ENCODE measurements at regions not wholly inside any gene's neighbourhood (a gene's known extent, or its start where the extent isn't known, plus 50 kb on each side); places are given as distances from the start of the nearest gene placed in this dataset.

- Histone ChIP-seq H3K4me1 (no peaks in the 10 kb centered on the region), H3K27me3 (no peaks in the 10 kb centered on the region), H3K36me3 (no peaks in the 10 kb centered on the region), H3K4me3 (no peak overlapping the region), H3K9me3 (no peaks in the 10 kb centered on the region), H3K27ac (no peak overlapping the region)
- intact Hi-C loops (cut with DNase I; ENCODE audit: low total_unique reads) = no loop called here
- TF ChIP-seq, protein P1, sequence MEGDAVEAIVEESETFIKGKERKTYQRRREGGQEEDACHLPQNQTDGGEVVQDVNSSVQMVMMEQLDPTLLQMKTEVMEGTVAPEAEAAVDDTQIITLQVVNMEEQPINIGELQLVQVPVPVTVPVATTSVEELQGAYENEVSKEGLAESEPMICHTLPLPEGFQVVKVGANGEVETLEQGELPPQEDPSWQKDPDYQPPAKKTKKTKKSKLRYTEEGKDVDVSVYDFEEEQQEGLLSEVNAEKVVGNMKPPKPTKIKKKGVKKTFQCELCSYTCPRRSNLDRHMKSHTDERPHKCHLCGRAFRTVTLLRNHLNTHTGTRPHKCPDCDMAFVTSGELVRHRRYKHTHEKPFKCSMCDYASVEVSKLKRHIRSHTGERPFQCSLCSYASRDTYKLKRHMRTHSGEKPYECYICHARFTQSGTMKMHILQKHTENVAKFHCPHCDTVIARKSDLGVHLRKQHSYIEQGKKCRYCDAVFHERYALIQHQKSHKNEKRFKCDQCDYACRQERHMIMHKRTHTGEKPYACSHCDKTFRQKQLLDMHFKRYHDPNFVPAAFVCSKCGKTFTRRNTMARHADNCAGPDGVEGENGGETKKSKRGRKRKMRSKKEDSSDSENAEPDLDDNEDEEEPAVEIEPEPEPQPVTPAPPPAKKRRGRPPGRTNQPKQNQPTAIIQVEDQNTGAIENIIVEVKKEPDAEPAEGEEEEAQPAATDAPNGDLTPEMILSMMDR (IDR thresholded peaks at IDR 0.05) = no peak
- DNase-seq = no peak
Observed at GRCh38 chr12:30457621-30458289, 237.9 kb downstream of the IPO8 start.

DNA sequence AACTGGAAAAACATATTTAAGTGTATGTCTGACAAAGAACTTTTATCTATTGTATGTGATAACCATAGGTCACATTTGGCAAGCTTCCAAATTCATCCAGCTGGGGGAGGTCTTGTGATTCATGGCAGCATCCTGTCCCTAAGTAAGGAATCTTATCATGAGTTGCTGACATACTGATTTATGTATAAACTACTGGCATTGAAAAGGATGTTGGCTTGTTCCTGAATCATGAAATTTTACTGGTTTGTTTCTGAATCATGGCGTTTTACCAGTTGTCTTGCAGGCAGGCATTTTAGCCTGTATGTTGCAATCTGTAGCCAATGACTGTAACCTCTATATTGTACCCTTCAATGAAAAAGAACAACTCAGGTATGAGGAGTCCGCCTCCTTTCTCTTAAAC is 244.8 kb downstream of the IPO8 start:
- TF ChIP-seq, protein P1 (IDR thresholded peaks at IDR 0.05) = no peak
- intact Hi-C loops (cut with DNase I; ENCODE audit: low total_unique reads) = no loop called here
- Histone ChIP-seq H3K9me3 (peaks cover 0 to 4% (median 0%) of the 10 kb centered on the region in 3 donors), H3K36me3 (no peaks in the 10 kb centered on the region), H3K27ac (no peak overlapping the region), H3K27me3 (no peaks in the 10 kb centered on the region), H3K4me1 (no peaks in the 10 kb centered on the region), H3K4me3 (no peak overlapping the region)
- DNase-seq = no peak

DNA sequence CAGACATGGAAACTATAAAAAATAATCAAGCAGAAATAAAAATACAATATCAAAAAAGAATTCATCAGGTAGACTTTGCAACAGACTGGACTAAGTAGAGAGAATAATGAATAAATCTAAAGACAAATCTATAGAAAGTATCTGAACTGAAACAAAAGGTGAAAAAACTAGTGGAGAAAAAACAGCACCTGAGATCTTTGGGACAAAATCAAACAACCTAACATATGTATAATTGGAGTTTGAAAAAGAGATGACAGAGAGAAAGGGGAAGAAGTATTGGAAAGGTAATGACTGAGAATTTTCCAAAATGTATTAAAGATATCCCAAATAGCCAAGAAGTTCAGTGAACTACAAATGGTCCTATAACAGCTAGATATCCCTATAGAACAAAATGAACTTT is 245.4 kb downstream of the IPO8 start:
- DNase-seq = no peak
- Histone ChIP-seq H3K27ac (no peak overlapping the region), H3K4me3 (no peak overlapping the region), H3K4me1 (no peaks in the 10 kb centered on the region), H3K9me3 (peaks cover 0 to 4% (median 0%) of the 10 kb centered on the region in 3 donors), H3K36me3 (no peaks in the 10 kb centered on the region), H3K27me3 (no peaks in the 10 kb centered on the region)
- intact Hi-C loops (cut with DNase I; ENCODE audit: low total_unique reads) = no loop called here
- TF ChIP-seq, protein P1 (IDR thresholded peaks at IDR 0.05) = no peak

DNA sequence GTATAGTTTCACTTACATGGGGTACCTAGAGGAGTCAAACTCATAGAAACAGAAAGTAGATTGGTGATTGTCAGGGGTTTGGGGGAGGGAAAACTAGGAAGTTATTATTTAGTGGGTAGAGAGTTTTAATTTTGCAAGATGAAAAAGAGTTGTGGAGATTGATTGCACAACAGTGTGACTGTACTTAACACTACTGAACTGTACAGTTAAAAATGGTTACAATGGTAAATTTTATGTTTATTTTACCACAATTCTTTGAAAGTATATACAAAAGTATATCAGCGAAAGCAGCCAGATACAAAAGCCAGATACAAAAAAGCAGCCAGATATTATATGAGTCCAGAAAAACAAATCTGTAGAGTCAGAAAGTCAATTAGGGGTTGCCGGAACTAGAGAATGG is 247.6 kb downstream of the IPO8 start:
- DNase-seq = no peak
- no peak overlapping the region for H3K27ac ChIP-seq
- H3K9me3 ChIP-seq = peaks cover 0 to 4% (median 0%) of the 10 kb centered on the region in 3 donors
- intact Hi-C loops (cut with DNase I; ENCODE audit: low total_unique reads) = no loop called here
- TF ChIP-seq, protein P1 (IDR thresholded peaks at IDR 0.05) = no peak
- H3K4me1 ChIP-seq = no peaks in the 10 kb centered on the region
- no peaks in the 10 kb centered on the region for H3K27me3 ChIP-seq
- H3K4me3 ChIP-seq = no peak overlapping the region
- no peaks in the 10 kb centered on the region for H3K36me3 ChIP-seq

DNA sequence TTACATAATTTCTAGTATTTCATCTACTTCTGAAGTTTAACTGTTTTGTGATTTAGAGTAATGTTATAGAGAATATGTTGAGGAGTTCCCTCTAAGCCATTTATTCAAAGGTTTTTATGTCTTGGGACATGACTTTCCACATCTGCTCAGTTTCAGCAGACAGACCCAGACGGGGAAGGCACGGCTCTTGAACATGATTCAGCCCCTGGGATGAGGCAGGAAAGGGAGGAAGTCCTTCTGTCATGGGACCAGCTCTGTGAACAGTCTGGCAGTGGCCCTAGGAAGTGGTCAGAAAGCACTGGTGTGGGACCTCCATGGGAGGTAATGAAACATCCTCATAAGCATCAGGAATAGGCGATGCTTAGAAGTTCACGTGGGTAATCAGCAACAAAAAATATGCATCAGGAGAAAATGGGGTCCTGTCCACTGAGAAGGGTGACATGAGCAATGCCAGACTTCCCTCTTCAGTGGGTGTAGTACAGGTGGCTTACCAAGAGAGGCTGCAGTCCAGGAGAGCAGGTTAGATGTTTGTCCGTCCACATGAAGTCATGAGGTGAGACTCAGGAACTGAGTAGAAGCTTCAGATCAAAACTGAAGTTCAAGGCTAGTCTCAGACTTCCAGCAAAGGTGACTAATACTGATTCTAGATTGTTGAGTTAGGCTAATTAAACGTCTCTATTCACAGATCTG is 248.5 kb downstream of the IPO8 start:
- H3K27ac ChIP-seq = no peak overlapping the region
- H3K4me1 ChIP-seq = no peaks in the 10 kb centered on the region
- peaks cover 0 to 4% (median 0%) of the 10 kb centered on the region in 3 donors for H3K9me3 ChIP-seq
- intact Hi-C loops (cut with DNase I; ENCODE audit: low total_unique reads) = no loop called here
- DNase-seq = no peak
- no peak overlapping the region for H3K4me3 ChIP-seq
- TF ChIP-seq, protein P1 (IDR thresholded peaks at IDR 0.05) = no peak
- H3K36me3 ChIP-seq = no peaks in the 10 kb centered on the region
- H3K27me3 ChIP-seq = no peaks in the 10 kb centered on the region
